HEK293T (cell line): ENCODE measurements at regions not wholly inside any gene's neighbourhood (a gene's known extent, or its start where the extent isn't known, plus 50 kb on each side); places are given as distances from the start of the nearest gene placed in this dataset.

ENCODE experiments used
- CTCF ChIA-PET: fragments of 350-600 bp; formaldehyde crosslinking; extraction: SDS; loops from one replicate; lab custom pipeline; 2021; ENCODE audit warnings: antibody characterized with exemption, inconsistent platforms; lab: Yijun Ruan, JAX
- POLR2A ChIA-PET: fragments of 350-600 bp; formaldehyde crosslinking; extraction: SDS; loops from one replicate; lab custom pipeline; 2020; ENCODE audit warnings: antibody characterized with exemption, inconsistent platforms; lab: Yijun Ruan, JAX
- DNase-seq: peaks from one replicate; pipeline ENCODE4 v3.0.0; 2012; ENCODE audit warnings: mixed read lengths; ENCODE audit errors: extremely low spot score
- ARNT ChIP-seq: fragments of 450-650 bp; IDR thresholded peaks from 2 replicates; pipeline ENCODE4 v1.6.1; 2017; ENCODE audit warnings: mild to moderate bottlenecking
- BHLHE40 ChIP-seq: fragments of 450-650 bp; IDR thresholded peaks from 2 replicates; pipeline ENCODE4 v1.6.1; 2016; ENCODE audit warnings: mild to moderate bottlenecking, moderate library complexity, borderline replicate concordance
- CTBP1 ChIP-seq: fragments of 450-650 bp; IDR thresholded peaks from 2 replicates; pipeline ENCODE4 v1.6.1; 2016; ENCODE audit warnings: borderline replicate concordance
- ELF4 ChIP-seq: fragments of 450-650 bp; IDR thresholded peaks from 2 replicates; pipeline ENCODE4 v1.6.1; 2017; ENCODE audit warnings: antibody characterized with exemption
- FOXA1 ChIP-seq: fragments of 450-650 bp; IDR thresholded peaks from 2 replicates; pipeline ENCODE4 v1.6.1; 2016; ENCODE audit warnings: mild to moderate bottlenecking
- FOXK2 ChIP-seq: fragments of 450-650 bp; IDR thresholded peaks from 2 replicates; pipeline ENCODE4 v1.6.1; 2016; ENCODE audit warnings: mild to moderate bottlenecking
- FOXM1 ChIP-seq: fragments of 450-650 bp; IDR thresholded peaks from 2 replicates; pipeline ENCODE4 v1.6.1; 2017; ENCODE audit warnings: mild to moderate bottlenecking, borderline replicate concordance
- HDGF ChIP-seq: fragments of 450-650 bp; IDR thresholded peaks from 2 replicates; pipeline ENCODE4 v1.6.1; 2017; ENCODE audit warnings: antibody characterized with exemption, borderline replicate concordance
- L3MBTL2 ChIP-seq: fragments of 450-650 bp; conservative IDR thresholded peaks from 2 replicates; pipeline ENCODE4 v1.6.1; 2016; ENCODE audit warnings: mild to moderate bottlenecking
- LEF1 ChIP-seq: fragments of 450-650 bp; IDR thresholded peaks from 2 replicates; pipeline ENCODE4 v1.6.1; 2017; ENCODE audit warnings: mild to moderate bottlenecking, borderline replicate concordance
- NFRKB ChIP-seq: fragments of 450-650 bp; IDR thresholded peaks from 2 replicates; pipeline ENCODE4 v1.6.1; 2016; ENCODE audit warnings: mild to moderate bottlenecking, moderate library complexity
- SP1 ChIP-seq: fragments of 450-650 bp; IDR thresholded peaks from 2 replicates; pipeline ENCODE4 v1.6.1; 2017
- SUZ12 ChIP-seq: fragments of 450-650 bp; IDR thresholded peaks from 2 replicates; pipeline ENCODE4 v1.6.1; 2016; ENCODE audit warnings: mild to moderate bottlenecking
- TARDBP ChIP-seq: fragments of 450-650 bp; IDR thresholded peaks from 2 replicates; pipeline ENCODE4 v1.6.1; 2016
- ZNF384 ChIP-seq: fragments of 450-650 bp; IDR thresholded peaks from 2 replicates; pipeline ENCODE4 v1.6.1; 2016
- TF ChIP-seq, protein P1 (sequence below): fragments of 450-650 bp; IDR thresholded peaks from 2 replicates; pipeline ENCODE4 v1.6.1; 2016

DNA sequence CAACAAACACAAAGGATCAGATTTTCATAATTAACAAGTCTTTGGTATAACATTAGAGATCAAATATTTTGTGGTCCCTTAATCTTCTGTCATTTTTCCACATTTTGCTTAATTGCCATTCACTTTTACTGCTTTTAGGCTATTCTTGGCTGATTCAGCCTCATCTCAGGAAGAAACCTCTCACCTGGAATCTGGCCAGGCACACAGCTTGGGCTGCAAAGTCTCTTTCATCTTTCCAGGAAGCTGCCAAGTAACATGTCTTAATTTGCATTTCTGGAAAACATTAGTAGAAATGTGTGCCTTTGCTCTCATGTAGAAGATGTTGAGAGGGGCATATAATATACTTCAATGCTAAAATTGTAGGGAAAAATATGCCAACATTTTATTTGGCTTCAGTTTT lies 174.2 kb upstream of the STEAP4 start:
- ChIA-PET CTCF (no interaction called here), POLR2A (no interaction called here)
- no peak for TF ChIP-seq FOXM1
- no peak for TF ChIP-seq FOXK2
- no peak for TF ChIP-seq TARDBP
- TF ChIP-seq HDGF: no peak
- no peak for TF ChIP-seq BHLHE40
- no peak for TF ChIP-seq ZNF384
- no peak for TF ChIP-seq L3MBTL2
- no peak for TF ChIP-seq ARNT
- no peak for TF ChIP-seq FOXA1
- no peak for TF ChIP-seq SUZ12
- TF ChIP-seq NFRKB: no peak
- TF ChIP-seq, protein P1, sequence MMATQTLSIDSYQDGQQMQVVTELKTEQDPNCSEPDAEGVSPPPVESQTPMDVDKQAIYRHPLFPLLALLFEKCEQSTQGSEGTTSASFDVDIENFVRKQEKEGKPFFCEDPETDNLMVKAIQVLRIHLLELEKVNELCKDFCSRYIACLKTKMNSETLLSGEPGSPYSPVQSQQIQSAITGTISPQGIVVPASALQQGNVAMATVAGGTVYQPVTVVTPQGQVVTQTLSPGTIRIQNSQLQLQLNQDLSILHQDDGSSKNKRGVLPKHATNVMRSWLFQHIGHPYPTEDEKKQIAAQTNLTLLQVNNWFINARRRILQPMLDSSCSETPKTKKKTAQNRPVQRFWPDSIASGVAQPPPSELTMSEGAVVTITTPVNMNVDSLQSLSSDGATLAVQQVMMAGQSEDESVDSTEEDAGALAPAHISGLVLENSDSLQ: no peak
- no peak for TF ChIP-seq SP1
- DNase-seq: no peak

DNA sequence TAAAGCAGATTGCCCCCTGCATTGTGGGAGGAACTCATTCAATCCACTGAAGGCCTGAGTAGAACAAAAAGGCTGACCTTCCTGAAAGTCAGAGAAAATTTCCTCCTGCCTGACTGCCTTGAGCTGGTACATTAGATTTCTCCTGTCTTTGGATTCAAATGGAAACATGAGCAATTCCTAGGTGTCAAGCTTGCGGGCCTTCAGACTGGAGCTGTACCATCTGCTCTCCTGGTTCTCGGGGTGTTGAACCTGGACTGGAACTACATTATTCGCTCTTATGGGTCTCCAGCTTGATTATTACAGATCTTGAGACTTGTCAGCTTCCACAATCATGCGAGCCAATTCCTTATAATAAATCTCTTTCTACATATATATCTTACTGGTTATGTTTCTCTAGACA lies 173.6 kb upstream of the STEAP4 start:
- DNase-seq: no peak
- POLR2A ChIA-PET: no interaction called here
- CTCF ChIA-PET: no interaction called here
- TF ChIP-seq LEF1: no peak
- no peak for TF ChIP-seq L3MBTL2
- TF ChIP-seq SP1: no peak
- no peak for TF ChIP-seq SUZ12
- no peak for TF ChIP-seq FOXA1
- TF ChIP-seq NFRKB: no peak
- no peak for TF ChIP-seq FOXM1
- no peak for TF ChIP-seq CTBP1
- no peak for TF ChIP-seq ZNF384
- no peak for TF ChIP-seq HDGF
- TF ChIP-seq ARNT: no peak
- no peak for TF ChIP-seq BHLHE40
- TF ChIP-seq TARDBP: no peak
- no peak for TF ChIP-seq ELF4
- TF ChIP-seq, protein P1: no peak

DNA sequence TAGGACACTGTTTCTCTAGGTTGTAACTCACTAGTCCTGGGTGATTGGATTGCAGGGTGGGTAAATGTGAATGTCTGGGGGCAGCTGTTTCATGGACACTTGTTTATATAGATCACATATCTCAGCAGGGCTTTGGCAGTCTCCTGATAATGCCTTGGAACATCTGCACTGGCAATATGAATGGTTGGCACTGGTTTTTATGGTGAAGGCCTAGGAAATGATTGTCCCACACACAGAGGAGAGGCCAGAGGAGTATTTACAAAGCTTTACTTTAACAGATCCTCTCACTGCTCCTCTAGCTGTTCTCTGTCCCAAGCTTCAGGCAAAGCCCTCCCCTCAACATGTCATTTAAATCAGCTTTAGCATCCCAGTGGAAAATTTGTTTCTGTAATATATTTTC lies 171.3 kb upstream of the STEAP4 start:
- POLR2A ChIA-PET: no interaction called here
- no peak for DNase-seq
- CTCF ChIA-PET: no interaction called here
- TF ChIP-seq ARNT: no peak
- TF ChIP-seq, protein P1: no peak
- TF ChIP-seq TARDBP: no peak
- TF ChIP-seq BHLHE40: no peak
- no peak for TF ChIP-seq SUZ12
- TF ChIP-seq FOXK2: no peak
- no peak for TF ChIP-seq LEF1
- no peak for TF ChIP-seq NFRKB
- TF ChIP-seq CTBP1: no peak
- TF ChIP-seq HDGF: no peak
- TF ChIP-seq ELF4: no peak
- TF ChIP-seq ZNF384: no peak
- no peak for TF ChIP-seq L3MBTL2
- TF ChIP-seq FOXM1: no peak
- TF ChIP-seq FOXA1: no peak
- TF ChIP-seq SP1: no peak

DNA sequence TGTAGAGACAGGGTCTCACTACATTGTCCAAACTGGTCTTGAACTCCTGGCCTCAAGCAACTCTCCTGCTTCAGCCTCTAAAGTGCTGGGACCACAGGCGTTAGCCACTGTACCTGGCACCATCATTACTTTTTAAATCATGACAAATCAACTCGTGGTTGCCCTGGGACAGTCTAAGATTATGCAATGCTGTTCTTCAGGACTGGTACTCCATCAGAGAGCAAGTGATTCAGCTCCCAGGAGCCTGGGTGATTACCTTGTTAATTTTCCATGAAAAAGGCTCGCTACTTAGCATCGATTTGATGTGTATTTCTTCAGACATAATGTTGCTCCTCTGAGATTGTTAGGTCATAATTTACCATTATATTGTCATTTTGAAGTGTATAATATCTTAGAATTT lies 158.9 kb upstream of the STEAP4 start:
- POLR2A ChIA-PET: no interaction called here
- CTCF ChIA-PET: no interaction called here
- TF ChIP-seq, protein P1: no peak
- no peak for TF ChIP-seq CTBP1
- no peak for TF ChIP-seq L3MBTL2
- no peak for TF ChIP-seq ZNF384
- TF ChIP-seq ARNT: no peak
- no peak for TF ChIP-seq FOXM1
- no peak for TF ChIP-seq SP1
- TF ChIP-seq FOXA1: no peak
- no peak for TF ChIP-seq BHLHE40
- TF ChIP-seq LEF1: no peak
- TF ChIP-seq TARDBP: no peak
- no peak for TF ChIP-seq FOXK2
- no peak for TF ChIP-seq HDGF
- no peak for TF ChIP-seq SUZ12
- no peak for TF ChIP-seq NFRKB
- TF ChIP-seq ELF4: no peak
- no peak for DNase-seq

DNA sequence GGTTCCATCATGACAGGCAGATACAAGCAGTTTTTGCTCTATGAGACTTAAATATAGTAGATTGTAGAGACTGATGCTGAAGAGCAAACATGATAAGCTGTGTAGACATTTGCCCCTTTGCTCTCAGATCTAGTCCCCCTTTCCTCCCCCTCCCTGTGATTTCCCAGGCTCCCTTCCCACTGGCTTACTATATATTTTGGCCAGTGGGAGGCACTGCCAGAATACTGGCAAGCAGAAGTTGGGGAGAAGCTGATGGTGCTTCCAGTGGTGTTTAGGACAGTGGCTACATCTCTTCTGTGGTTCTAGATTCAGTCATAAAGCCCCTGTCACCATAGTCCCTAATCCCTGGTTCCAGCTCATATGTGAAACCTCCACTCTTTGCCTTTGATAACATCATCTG lies 156.1 kb upstream of the STEAP4 start:
- CTCF ChIA-PET: no interaction called here
- POLR2A ChIA-PET: no interaction called here
- no peak for TF ChIP-seq L3MBTL2
- no peak for TF ChIP-seq CTBP1
- TF ChIP-seq, protein P1: no peak
- no peak for TF ChIP-seq ELF4
- no peak for TF ChIP-seq HDGF
- no peak for TF ChIP-seq FOXK2
- TF ChIP-seq FOXM1: no peak
- no peak for TF ChIP-seq ZNF384
- TF ChIP-seq FOXA1: no peak
- no peak for TF ChIP-seq SP1
- no peak for TF ChIP-seq BHLHE40
- no peak for TF ChIP-seq SUZ12
- TF ChIP-seq TARDBP: no peak
- no peak for TF ChIP-seq LEF1
- no peak for TF ChIP-seq NFRKB
- no peak for TF ChIP-seq ARNT
- DNase-seq: no peak
